ENCODE measurements at regions not wholly inside any gene's neighbourhood (a gene's known extent, or its start where the extent isn't known, plus 50 kb on each side); places are given as distances from the start of the nearest gene placed in this dataset.

GRCh38 chr4:7132730-7133582 lies 59.4 kb upstream of the SORCS2 start:
- WGBS (ENCODE audit: extremely low coverage, insufficient coverage, low lambda C conversion rate) = no CpG with 5 or more reads among the region's 4 CpGs
- Histone ChIP-seq H3K23ac (ENCODE audit: low read length) (no peak overlapping the region), H3K27me3 (ENCODE audit: insufficient read depth, low read length, poor library complexity) (no peaks in the 10 kb centered on the region), H3K36me3 (ENCODE audit: control insufficient read depth, insufficient read depth, low read length) (no peaks in the 10 kb centered on the region), H2AK5ac (ENCODE audit: low read length) (no peak overlapping the region), H3K56ac (ENCODE audit: low read length) (no peak overlapping the region), H3K4me2 (ENCODE audit: low read length) (no peak overlapping the region), H3K18ac (ENCODE audit: low read length) (no peak overlapping the region), H3K4me1 (ENCODE audit: control insufficient read depth, low read depth, low read length) (no peaks in the 10 kb centered on the region), H3K27ac (ENCODE audit: low read depth, low read length) (no peak overlapping the region), H2BK120ac (ENCODE audit: low read depth, low read length) (no peak overlapping the region), H3K79me2 (ENCODE audit: control insufficient read depth, insufficient read depth, low read length) (no peaks in the 10 kb centered on the region), H2BK15ac (replicated peaks; ENCODE audit: low read depth) (no peak overlapping the region), H4K8ac (ENCODE audit: low read depth, low read length) (no peak overlapping the region), H2BK5ac (ENCODE audit: low read length) (no peak overlapping the region), H3K4me3 (ENCODE audit: low read length) (no peak overlapping the region), H3K79me1 (ENCODE audit: low read length) (no peaks in the 10 kb centered on the region), H3K9ac (ENCODE audit: low read length) (no peak overlapping the region), H4K5ac (ENCODE audit: low read length) (no peak overlapping the region), H3K4ac (ENCODE audit: low read depth, low read length) (no peak overlapping the region)
- no peak for DNase-seq

GRCh38 chr4:7132249-7132648 lies 60.1 kb upstream of the SORCS2 start:
- Histone ChIP-seq H3K4ac (ENCODE audit: low read depth, low read length) (no peak overlapping the region), H3K4me2 (ENCODE audit: low read length) (no peak overlapping the region), H3K79me1 (ENCODE audit: low read length) (no peaks in the 10 kb centered on the region), H3K23ac (ENCODE audit: low read length) (no peak overlapping the region), H3K9ac (ENCODE audit: low read length) (no peak overlapping the region), H2BK120ac (ENCODE audit: low read depth, low read length) (no peak overlapping the region), H2AK5ac (ENCODE audit: low read length) (no peak overlapping the region), H3K56ac (ENCODE audit: low read length) (no peak overlapping the region), H3K27me3 (ENCODE audit: insufficient read depth, low read length, poor library complexity) (no peaks in the 10 kb centered on the region), H4K8ac (ENCODE audit: low read depth, low read length) (no peak overlapping the region), H3K27ac (ENCODE audit: low read depth, low read length) (no peak overlapping the region), H2BK15ac (replicated peaks; ENCODE audit: low read depth) (no peak overlapping the region), H3K79me2 (ENCODE audit: control insufficient read depth, insufficient read depth, low read length) (no peaks in the 10 kb centered on the region), H4K5ac (ENCODE audit: low read length) (no peak overlapping the region), H3K36me3 (ENCODE audit: control insufficient read depth, insufficient read depth, low read length) (no peaks in the 10 kb centered on the region), H2BK5ac (ENCODE audit: low read length) (no peak overlapping the region), H3K4me3 (ENCODE audit: low read length) (no peak overlapping the region), H3K4me1 (ENCODE audit: control insufficient read depth, low read depth, low read length) (no peaks in the 10 kb centered on the region), H3K18ac (ENCODE audit: low read length) (no peak overlapping the region)
- no peak for DNase-seq
- no CpG with 5 or more reads among the region's 11 CpGs for WGBS (ENCODE audit: extremely low coverage, insufficient coverage, low lambda C conversion rate)

- no peaks in the 10 kb centered on the region for H3K79me1 ChIP-seq (ENCODE audit: low read length)
- H3K4me2 ChIP-seq (ENCODE audit: low read length) = no peak overlapping the region
- H3K56ac ChIP-seq (ENCODE audit: low read length) = no peak overlapping the region
- H3K18ac ChIP-seq (ENCODE audit: low read length) = no peak overlapping the region
- WGBS (ENCODE audit: extremely low coverage, insufficient coverage, low lambda C conversion rate) = 100% methylated on average over 3 of the region's 3 CpGs
- H3K27ac ChIP-seq (ENCODE audit: low read depth, low read length) = no peak overlapping the region
- no peaks in the 10 kb centered on the region for H3K36me3 ChIP-seq (ENCODE audit: control insufficient read depth, insufficient read depth, low read length)
- H3K4me3 ChIP-seq (ENCODE audit: low read length) = no peak overlapping the region
- H4K5ac ChIP-seq (ENCODE audit: low read length) = no peak overlapping the region
- no peaks in the 10 kb centered on the region for H3K4me1 ChIP-seq (ENCODE audit: control insufficient read depth, low read depth, low read length)
- no peaks in the 10 kb centered on the region for H3K79me2 ChIP-seq (ENCODE audit: control insufficient read depth, insufficient read depth, low read length)
- no peak overlapping the region for H2BK5ac ChIP-seq (ENCODE audit: low read length)
- H2BK15ac ChIP-seq (replicated peaks; ENCODE audit: low read depth) = no peak overlapping the region
- H3K9ac ChIP-seq (ENCODE audit: low read length) = no peak overlapping the region
- no peak overlapping the region for H2BK120ac ChIP-seq (ENCODE audit: low read depth, low read length)
- H2AK5ac ChIP-seq (ENCODE audit: low read length) = no peak overlapping the region
- no peak for DNase-seq
- no peak overlapping the region for H3K23ac ChIP-seq (ENCODE audit: low read length)
- H4K8ac ChIP-seq (ENCODE audit: low read depth, low read length) = no peak overlapping the region
- H3K4ac ChIP-seq (ENCODE audit: low read depth, low read length) = no peak overlapping the region
- no peaks in the 10 kb centered on the region for H3K27me3 ChIP-seq (ENCODE audit: insufficient read depth, low read length, poor library complexity)
Observed at GRCh38 chr4:7131498-7132031, 60.8 kb upstream of the SORCS2 start.

- H3K18ac ChIP-seq (ENCODE audit: low read length) = no peak overlapping the region
- 100% methylated on average over 5 of the region's 5 CpGs for WGBS (ENCODE audit: extremely low coverage, insufficient coverage, low lambda C conversion rate)
- H3K4ac ChIP-seq (ENCODE audit: low read depth, low read length) = no peak overlapping the region
Observed at GRCh38 chr4:7130621-7131211, 61.6 kb upstream of the SORCS2 start.

GRCh38 chr4:7129871-7130620 lies 62.2 kb upstream of the GRPEL1 start:
- Histone ChIP-seq H3K4me3 (ENCODE audit: low read length) (no peak overlapping the region), H3K79me1 (ENCODE audit: low read length) (no peaks in the 10 kb centered on the region), H2BK15ac (replicated peaks; ENCODE audit: low read depth) (no peak overlapping the region)

More at GRCh38 chr4:7130621-7131211, 61.6 kb upstream of the SORCS2 start:
- Histone ChIP-seq H3K23ac (ENCODE audit: low read length) (no peak overlapping the region), H3K9ac (ENCODE audit: low read length) (no peak overlapping the region), H3K56ac (ENCODE audit: low read length) (no peak overlapping the region), H3K27ac (ENCODE audit: low read depth, low read length) (no peak overlapping the region), H4K5ac (ENCODE audit: low read length) (no peak overlapping the region), H2BK5ac (ENCODE audit: low read length) (no peak overlapping the region), H3K27me3 (ENCODE audit: insufficient read depth, low read length, poor library complexity) (no peaks in the 10 kb centered on the region), H3K36me3 (ENCODE audit: control insufficient read depth, insufficient read depth, low read length) (no peaks in the 10 kb centered on the region), H2AK5ac (ENCODE audit: low read length) (no peak overlapping the region), H3K79me1 (ENCODE audit: low read length) (no peaks in the 10 kb centered on the region), H3K79me2 (ENCODE audit: control insufficient read depth, insufficient read depth, low read length) (no peaks in the 10 kb centered on the region), H3K4me3 (ENCODE audit: low read length) (no peak overlapping the region), H3K4me1 (ENCODE audit: control insufficient read depth, low read depth, low read length) (no peaks in the 10 kb centered on the region), H4K8ac (ENCODE audit: low read depth, low read length) (no peak overlapping the region), H2BK15ac (replicated peaks; ENCODE audit: low read depth) (no peak overlapping the region), H3K4me2 (ENCODE audit: low read length) (no peak overlapping the region), H2BK120ac (ENCODE audit: low read depth, low read length) (no peak overlapping the region)
- DNase-seq = no peak

More at GRCh38 chr4:7129871-7130620, 62.2 kb upstream of the GRPEL1 start:
- DNase-seq = no peak
- Histone ChIP-seq H3K9ac (ENCODE audit: low read length) (no peak overlapping the region), H3K18ac (ENCODE audit: low read length) (no peak overlapping the region), H3K4me1 (ENCODE audit: control insufficient read depth, low read depth, low read length) (no peaks in the 10 kb centered on the region), H3K4ac (ENCODE audit: low read depth, low read length) (no peak overlapping the region), H3K23ac (ENCODE audit: low read length) (no peak overlapping the region), H4K5ac (ENCODE audit: low read length) (no peak overlapping the region), H3K79me2 (ENCODE audit: control insufficient read depth, insufficient read depth, low read length) (no peaks in the 10 kb centered on the region), H3K56ac (ENCODE audit: low read length) (no peak overlapping the region), H3K27me3 (ENCODE audit: insufficient read depth, low read length, poor library complexity) (no peaks in the 10 kb centered on the region), H3K27ac (ENCODE audit: low read depth, low read length) (no peak overlapping the region), H4K8ac (ENCODE audit: low read depth, low read length) (no peak overlapping the region), H2BK5ac (ENCODE audit: low read length) (no peak overlapping the region), H2AK5ac (ENCODE audit: low read length) (no peak overlapping the region), H2BK120ac (ENCODE audit: low read depth, low read length) (no peak overlapping the region), H3K36me3 (ENCODE audit: control insufficient read depth, insufficient read depth, low read length) (no peaks in the 10 kb centered on the region), H3K4me2 (ENCODE audit: low read length) (no peak overlapping the region)
- no CpG with 5 or more reads among the region's 28 CpGs for WGBS (ENCODE audit: extremely low coverage, insufficient coverage, low lambda C conversion rate)

All from mesendoderm (in vitro differentiated cells).